ENCODE measurements at regions not wholly inside any gene's neighbourhood (a gene's known extent, or its start where the extent isn't known, plus 50 kb on each side); places are given as distances from the start of the nearest gene placed in this dataset.

DNA sequence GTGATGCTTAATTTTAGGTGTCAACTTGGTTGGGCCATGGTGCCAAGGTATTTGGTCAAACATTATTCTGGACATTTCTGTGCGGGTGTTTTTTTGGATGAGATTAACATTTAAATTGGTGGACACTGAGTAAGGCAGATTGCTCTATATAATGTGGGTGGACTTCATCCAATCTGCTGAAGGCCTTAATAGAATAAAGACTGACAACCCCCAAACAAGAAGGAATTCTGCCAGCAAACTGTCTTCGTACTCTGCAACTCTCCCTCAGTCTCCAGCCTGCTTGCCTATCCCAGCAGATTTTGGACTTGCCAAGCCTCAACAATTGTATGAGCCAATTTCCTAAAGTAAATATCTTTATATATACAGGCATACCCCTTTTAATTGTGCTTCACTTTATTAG, 850.1 kb downstream of the TBC1D32 start:
- H3K27me3 ChIP-seq = no peaks in the 10 kb centered on the region
- ATAC-seq (no peak), DNase-seq (no peak)
- no peak overlapping the region for H3K27ac ChIP-seq
- intact Hi-C loops (cut with DNase I) = no loop called here
- peaks cover 0 to 11% (median 3%) of the 10 kb centered on the region in 12 donors for H3K9me3 ChIP-seq
- WGBS, 4 donors = 81 to 91% (median 86%) methylated on average over 2 of the region's 2 CpGs
- no peak for TF ChIP-seq POLR2A (IDR thresholded peaks at IDR 0.05)
- no peaks in the 10 kb centered on the region for H3K36me3 ChIP-seq
- H3K4me1 ChIP-seq = no peaks in the 10 kb centered on the region
- no peak overlapping the region for H3K4me3 ChIP-seq

GRCh38 chr6:120478650-120479049, 855.6 kb downstream of the TBC1D32 start:
- WGBS, 4 donors = 43 to 54% (median 49%) methylated on average over 1 of the region's 1 CpG
- peaks cover 0 to 45% (median 20%) of the 10 kb centered on the region in 12 donors for H3K9me3 ChIP-seq
- intact Hi-C loops (cut with DNase I) = no loop called here

GRCh38 chr6:120473804-120474203, 860.5 kb downstream of the TBC1D32 start:
- H3K9me3 ChIP-seq = peaks cover 0 to 33% (median 13%) of the 10 kb centered on the region in 12 donors
- DNase-seq (no peak), ATAC-seq (no peak)
- no peaks in the 10 kb centered on the region for H3K4me1 ChIP-seq
- 38 to 68% (median 60%) methylated on average over 2 of the region's 2 CpGs for WGBS, 4 donors
- H3K27ac ChIP-seq = no peak overlapping the region
- no peak overlapping the region for H3K4me3 ChIP-seq
- H3K36me3 ChIP-seq = no peaks in the 10 kb centered on the region
- intact Hi-C loops (cut with DNase I) = no loop called here
- H3K27me3 ChIP-seq = no peaks in the 10 kb centered on the region
- no peak for TF ChIP-seq POLR2A (IDR thresholded peaks at IDR 0.05)
- TF ChIP-seq CTCF (IDR thresholded peaks at IDR 0.05) = no peak

More at GRCh38 chr6:120478650-120479049, 855.6 kb downstream of the TBC1D32 start:
- no peak overlapping the region for H3K4me3 ChIP-seq
- no peaks in the 10 kb centered on the region for H3K27me3 ChIP-seq
- H3K36me3 ChIP-seq = no peaks in the 10 kb centered on the region
- DNase-seq = no peak
- no peaks in the 10 kb centered on the region for H3K4me1 ChIP-seq
- no peak overlapping the region for H3K27ac ChIP-seq
- TF ChIP-seq CTCF (IDR thresholded peaks at IDR 0.05) (no peak), POLR2A (IDR thresholded peaks at IDR 0.05) (no peak)
- no peak for ATAC-seq

- WGBS, 4 donors = 63 to 80% (median 74%) methylated on average over 1 of the region's 1 CpG
- no peak for TF ChIP-seq CTCF (IDR thresholded peaks at IDR 0.05)
- TF ChIP-seq POLR2A (IDR thresholded peaks at IDR 0.05) = no peak
- no peak for ATAC-seq
Observed at GRCh38 chr6:120468486-120468885, 865.8 kb downstream of the TBC1D32 start.

DNA sequence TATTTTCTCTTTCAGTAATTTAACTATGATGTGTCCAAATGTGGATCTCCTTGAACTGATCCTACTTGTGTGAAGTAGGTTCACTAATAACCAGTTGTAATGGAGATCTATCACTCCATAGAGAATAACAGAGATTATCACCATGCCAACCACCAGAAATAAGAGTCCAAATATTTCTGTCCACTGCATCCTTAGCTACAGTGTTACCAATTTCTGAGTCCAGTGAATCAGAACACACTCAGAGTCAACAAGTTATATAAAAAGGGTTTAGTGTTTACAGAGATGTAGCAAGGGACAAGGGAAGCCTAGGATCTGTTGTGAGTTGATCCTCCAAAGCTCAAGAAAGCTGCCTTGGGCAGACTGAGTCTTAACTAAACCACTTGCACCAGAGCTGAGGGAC, 882.8 kb downstream of the TBC1D32 start:
- no peak for DNase-seq
- H3K36me3 ChIP-seq = no peaks in the 10 kb centered on the region
- ATAC-seq = peak in 2 of 4 donors; percentile 57 to 58
- H3K27ac ChIP-seq = peak overlapping the region in 3 of 12 donors; percentile 24 to 53 (median 49)
- H3K4me3 ChIP-seq = no peak overlapping the region
- intact Hi-C loops (cut with DNase I) = no loop called here
- H3K27me3 ChIP-seq = no peaks in the 10 kb centered on the region
- H3K4me1 ChIP-seq = peaks cover 0 to 10% (median 0%) of the 10 kb centered on the region in 12 donors
- H3K9me3 ChIP-seq = peaks cover 0 to 12% (median 0%) of the 10 kb centered on the region in 12 donors
- TF ChIP-seq CTCF (IDR thresholded peaks at IDR 0.05) (no peak), POLR2A (IDR thresholded peaks at IDR 0.05) (no peak)

More at GRCh38 chr6:120468486-120468885, 865.8 kb downstream of the TBC1D32 start:
- peaks cover 0 to 6% (median 0%) of the 10 kb centered on the region in 12 donors for H3K9me3 ChIP-seq
- H3K27me3 ChIP-seq = no peaks in the 10 kb centered on the region
- no peaks in the 10 kb centered on the region for H3K36me3 ChIP-seq
- no peak for DNase-seq
- no peaks in the 10 kb centered on the region for H3K4me1 ChIP-seq
- intact Hi-C loops (cut with DNase I) = no loop called here
- H3K4me3 ChIP-seq = no peak overlapping the region
- H3K27ac ChIP-seq = no peak overlapping the region

Data from heart left ventricle (tissue), 16 donors.